ENCODE measurements at regions not wholly inside any gene's neighbourhood (a gene's known extent, or its start where the extent isn't known, plus 50 kb on each side); places are given as distances from the start of the nearest gene placed in this dataset.

DNA sequence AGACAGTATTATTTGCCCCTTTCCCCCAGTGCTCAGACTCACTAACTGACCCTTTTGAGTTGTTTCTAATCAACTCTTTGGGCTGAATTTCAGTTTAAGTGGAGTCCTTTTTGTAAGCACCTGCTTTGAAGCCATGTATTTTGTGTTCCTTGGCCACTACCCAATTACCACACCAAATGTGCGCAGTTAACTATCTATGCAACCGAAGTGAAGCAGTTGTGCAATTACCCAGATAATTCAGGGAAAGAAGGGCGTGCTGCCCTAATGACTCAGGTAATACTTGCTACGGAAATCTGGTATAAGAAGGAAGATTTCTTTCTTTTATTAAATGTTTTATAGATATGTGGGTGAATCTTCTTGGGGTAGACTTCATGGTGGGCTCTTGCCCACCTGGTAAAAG is 371.9 kb upstream of the TBL1XR1 start:
- TF ChIP-seq ZKSCAN5 (CRISPR knock-in tag; IDR thresholded peaks at IDR 0.05), result no peak
- TF ChIP-seq, protein P1, sequence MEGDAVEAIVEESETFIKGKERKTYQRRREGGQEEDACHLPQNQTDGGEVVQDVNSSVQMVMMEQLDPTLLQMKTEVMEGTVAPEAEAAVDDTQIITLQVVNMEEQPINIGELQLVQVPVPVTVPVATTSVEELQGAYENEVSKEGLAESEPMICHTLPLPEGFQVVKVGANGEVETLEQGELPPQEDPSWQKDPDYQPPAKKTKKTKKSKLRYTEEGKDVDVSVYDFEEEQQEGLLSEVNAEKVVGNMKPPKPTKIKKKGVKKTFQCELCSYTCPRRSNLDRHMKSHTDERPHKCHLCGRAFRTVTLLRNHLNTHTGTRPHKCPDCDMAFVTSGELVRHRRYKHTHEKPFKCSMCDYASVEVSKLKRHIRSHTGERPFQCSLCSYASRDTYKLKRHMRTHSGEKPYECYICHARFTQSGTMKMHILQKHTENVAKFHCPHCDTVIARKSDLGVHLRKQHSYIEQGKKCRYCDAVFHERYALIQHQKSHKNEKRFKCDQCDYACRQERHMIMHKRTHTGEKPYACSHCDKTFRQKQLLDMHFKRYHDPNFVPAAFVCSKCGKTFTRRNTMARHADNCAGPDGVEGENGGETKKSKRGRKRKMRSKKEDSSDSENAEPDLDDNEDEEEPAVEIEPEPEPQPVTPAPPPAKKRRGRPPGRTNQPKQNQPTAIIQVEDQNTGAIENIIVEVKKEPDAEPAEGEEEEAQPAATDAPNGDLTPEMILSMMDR (CRISPR knock-in tag; IDR thresholded peaks at IDR 0.05), result no peak
- TF ChIP-seq, protein P2, sequence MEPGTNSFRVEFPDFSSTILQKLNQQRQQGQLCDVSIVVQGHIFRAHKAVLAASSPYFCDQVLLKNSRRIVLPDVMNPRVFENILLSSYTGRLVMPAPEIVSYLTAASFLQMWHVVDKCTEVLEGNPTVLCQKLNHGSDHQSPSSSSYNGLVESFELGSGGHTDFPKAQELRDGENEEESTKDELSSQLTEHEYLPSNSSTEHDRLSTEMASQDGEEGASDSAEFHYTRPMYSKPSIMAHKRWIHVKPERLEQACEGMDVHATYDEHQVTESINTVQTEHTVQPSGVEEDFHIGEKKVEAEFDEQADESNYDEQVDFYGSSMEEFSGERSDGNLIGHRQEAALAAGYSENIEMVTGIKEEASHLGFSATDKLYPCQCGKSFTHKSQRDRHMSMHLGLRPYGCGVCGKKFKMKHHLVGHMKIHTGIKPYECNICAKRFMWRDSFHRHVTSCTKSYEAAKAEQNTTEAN (CRISPR knock-in tag; conservative IDR thresholded peaks at IDR 0.05), result no peak
- no peak for TF ChIP-seq ZNF567 (CRISPR knock-in tag; IDR thresholded peaks at IDR 0.05; ENCODE audit: borderline replicate concordance)
- no peak for TF ChIP-seq ELF3 (CRISPR knock-in tag; IDR thresholded peaks at IDR 0.05)
- no peak for TF ChIP-seq TARDBP (CRISPR knock-in tag; IDR thresholded peaks at IDR 0.05)
- TF ChIP-seq ZMYM4 (CRISPR knock-in tag; IDR thresholded peaks at IDR 0.05), result no peak
- no peak for TF ChIP-seq YY1 (IDR thresholded peaks at IDR 0.05; ENCODE audit: insufficient read depth, insufficient replicate concordance, low read depth, low read length)
- no peak for TF ChIP-seq MAFG (CRISPR knock-in tag; IDR thresholded peaks at IDR 0.05)
- TF ChIP-seq, protein P3, sequence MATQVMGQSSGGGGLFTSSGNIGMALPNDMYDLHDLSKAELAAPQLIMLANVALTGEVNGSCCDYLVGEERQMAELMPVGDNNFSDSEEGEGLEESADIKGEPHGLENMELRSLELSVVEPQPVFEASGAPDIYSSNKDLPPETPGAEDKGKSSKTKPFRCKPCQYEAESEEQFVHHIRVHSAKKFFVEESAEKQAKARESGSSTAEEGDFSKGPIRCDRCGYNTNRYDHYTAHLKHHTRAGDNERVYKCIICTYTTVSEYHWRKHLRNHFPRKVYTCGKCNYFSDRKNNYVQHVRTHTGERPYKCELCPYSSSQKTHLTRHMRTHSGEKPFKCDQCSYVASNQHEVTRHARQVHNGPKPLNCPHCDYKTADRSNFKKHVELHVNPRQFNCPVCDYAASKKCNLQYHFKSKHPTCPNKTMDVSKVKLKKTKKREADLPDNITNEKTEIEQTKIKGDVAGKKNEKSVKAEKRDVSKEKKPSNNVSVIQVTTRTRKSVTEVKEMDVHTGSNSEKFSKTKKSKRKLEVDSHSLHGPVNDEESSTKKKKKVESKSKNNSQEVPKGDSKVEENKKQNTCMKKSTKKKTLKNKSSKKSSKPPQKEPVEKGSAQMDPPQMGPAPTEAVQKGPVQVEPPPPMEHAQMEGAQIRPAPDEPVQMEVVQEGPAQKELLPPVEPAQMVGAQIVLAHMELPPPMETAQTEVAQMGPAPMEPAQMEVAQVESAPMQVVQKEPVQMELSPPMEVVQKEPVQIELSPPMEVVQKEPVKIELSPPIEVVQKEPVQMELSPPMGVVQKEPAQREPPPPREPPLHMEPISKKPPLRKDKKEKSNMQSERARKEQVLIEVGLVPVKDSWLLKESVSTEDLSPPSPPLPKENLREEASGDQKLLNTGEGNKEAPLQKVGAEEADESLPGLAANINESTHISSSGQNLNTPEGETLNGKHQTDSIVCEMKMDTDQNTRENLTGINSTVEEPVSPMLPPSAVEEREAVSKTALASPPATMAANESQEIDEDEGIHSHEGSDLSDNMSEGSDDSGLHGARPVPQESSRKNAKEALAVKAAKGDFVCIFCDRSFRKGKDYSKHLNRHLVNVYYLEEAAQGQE (IDR thresholded peaks at IDR 0.05; ENCODE audit: borderline replicate concordance in 1 of 2, low read depth in 1 of 2, low read length in 2 of 2), result no peak
- no peak for TF ChIP-seq ZNF577 (CRISPR knock-in tag; IDR thresholded peaks at IDR 0.05; ENCODE audit: borderline replicate concordance, low read depth)
